Osteoblast (primary cell): ENCODE measurements at regions not wholly inside any gene's neighbourhood (a gene's known extent, or its start where the extent isn't known, plus 50 kb on each side); places are given as distances from the start of the nearest gene placed in this dataset.

Source experiments
- DNase-seq: peaks from one replicate; pipeline ENCODE4 v3.0.0; 2011; ENCODE audit warnings: low spot score, mixed read lengths; ENCODE audit not compliant: insufficient read length; ENCODE audit errors: missing footprints
- H2AFZ ChIP-seq: 2 replicates; pipeline ENCODE4 v1.6.0; 2011; ENCODE audit warnings: mild to moderate bottlenecking, low read length
- H3K27ac ChIP-seq: 2 replicates; pipeline ENCODE4 v1.5.1; 2011; ENCODE audit warnings: mild to moderate bottlenecking, low read depth, low read length, moderate library complexity
- H3K27me3 ChIP-seq: 2 replicates; pipeline ENCODE4 v1.6.0; 2012; ENCODE audit warnings: mild to moderate bottlenecking, control low read depth, inconsistent platforms, low read length, moderate library complexity; ENCODE audit not compliant: insufficient read depth
- H3K36me3 ChIP-seq: 2 replicates; pipeline ENCODE4 v1.5.1; 2011; ENCODE audit warnings: mild to moderate bottlenecking, low read length, control low read depth, moderate library complexity; ENCODE audit not compliant: insufficient read depth
- H3K4me1 ChIP-seq: 2 replicates; pipeline ENCODE4 v1.5.1; 2011; ENCODE audit warnings: mild to moderate bottlenecking, low read length, control low read depth, moderate library complexity; ENCODE audit not compliant: insufficient read depth
- H3K4me2 ChIP-seq: 2 replicates; pipeline ENCODE4 v1.6.0; 2011; ENCODE audit warnings: mild to moderate bottlenecking, low read length; ENCODE audit not compliant: insufficient read depth
- H3K4me3 ChIP-seq: fragments of 200-600 bp; sonication (generic); 3 replicates; pipeline ENCODE4 v1.5.1; 2012; ENCODE audit warnings: mild to moderate bottlenecking, low read length, inconsistent platforms; ENCODE audit not compliant: insufficient read depth
- H3K79me2 ChIP-seq: 2 replicates; pipeline ENCODE4 v1.6.0; 2012; ENCODE audit warnings: mild to moderate bottlenecking, low read length, control low read depth, inconsistent platforms; ENCODE audit not compliant: insufficient read depth
- H3K9me3 ChIP-seq: 2 replicates; pipeline ENCODE4 v1.5.1; 2011; ENCODE audit warnings: low read depth, low read length, control low read depth
- H4K20me1 ChIP-seq: 2 replicates; pipeline ENCODE4 v1.6.0; 2012; ENCODE audit warnings: mild to moderate bottlenecking, low read length, control low read depth; ENCODE audit not compliant: insufficient read depth
- TF ChIP-seq, protein P1 (sequence below): IDR thresholded peaks from 2 replicates; pipeline ENCODE4 v1.5.1; 2011; ENCODE audit warnings: mild to moderate bottlenecking, low read depth, low read length, moderate library complexity; ENCODE audit errors: extremely low read depth

DNA sequence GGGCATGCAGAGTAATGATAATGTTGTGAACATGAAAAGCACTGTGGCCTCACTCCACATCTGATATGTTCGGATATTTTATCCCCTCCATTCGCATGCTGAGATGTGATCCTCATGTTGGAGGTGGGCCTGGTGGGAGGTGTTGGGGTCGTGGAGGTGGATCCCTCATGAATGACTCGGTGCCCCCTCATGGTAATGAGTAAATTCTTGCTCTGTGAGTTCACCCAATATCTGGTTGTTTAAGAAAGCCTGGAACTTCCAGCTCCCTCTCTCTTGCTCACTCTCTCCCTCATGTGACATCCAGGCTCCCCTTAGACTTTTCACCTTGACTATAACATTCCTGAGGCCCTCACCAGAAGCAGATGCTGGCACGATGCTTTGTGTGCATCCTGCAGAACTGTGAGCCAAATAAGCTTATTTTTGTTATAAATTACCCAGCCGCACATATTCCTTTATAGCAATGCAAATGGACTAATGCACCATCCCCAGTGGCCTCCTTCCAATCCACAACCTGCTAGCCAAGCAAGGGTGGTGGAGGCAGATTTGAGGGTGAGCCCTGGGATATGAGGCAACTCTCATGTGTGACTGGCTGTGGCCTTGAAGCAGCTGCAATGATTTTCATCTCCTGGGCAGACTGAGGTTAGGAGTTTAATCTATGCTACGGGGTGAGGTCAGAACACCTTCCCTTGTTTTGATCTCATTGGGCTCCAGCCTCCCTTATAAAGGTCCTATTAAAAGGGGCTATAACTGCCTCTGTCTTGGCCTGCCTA, 276.5 kb downstream of the ETS1 start:
- no peak overlapping the region for H2AFZ ChIP-seq
- no peaks in the 10 kb centered on the region for H3K79me2 ChIP-seq
- no peaks in the 10 kb centered on the region for H3K4me1 ChIP-seq
- DNase-seq: no peak
- H3K4me2 ChIP-seq: no peak overlapping the region
- H3K36me3 ChIP-seq: no peaks in the 10 kb centered on the region
- TF ChIP-seq, protein P1, sequence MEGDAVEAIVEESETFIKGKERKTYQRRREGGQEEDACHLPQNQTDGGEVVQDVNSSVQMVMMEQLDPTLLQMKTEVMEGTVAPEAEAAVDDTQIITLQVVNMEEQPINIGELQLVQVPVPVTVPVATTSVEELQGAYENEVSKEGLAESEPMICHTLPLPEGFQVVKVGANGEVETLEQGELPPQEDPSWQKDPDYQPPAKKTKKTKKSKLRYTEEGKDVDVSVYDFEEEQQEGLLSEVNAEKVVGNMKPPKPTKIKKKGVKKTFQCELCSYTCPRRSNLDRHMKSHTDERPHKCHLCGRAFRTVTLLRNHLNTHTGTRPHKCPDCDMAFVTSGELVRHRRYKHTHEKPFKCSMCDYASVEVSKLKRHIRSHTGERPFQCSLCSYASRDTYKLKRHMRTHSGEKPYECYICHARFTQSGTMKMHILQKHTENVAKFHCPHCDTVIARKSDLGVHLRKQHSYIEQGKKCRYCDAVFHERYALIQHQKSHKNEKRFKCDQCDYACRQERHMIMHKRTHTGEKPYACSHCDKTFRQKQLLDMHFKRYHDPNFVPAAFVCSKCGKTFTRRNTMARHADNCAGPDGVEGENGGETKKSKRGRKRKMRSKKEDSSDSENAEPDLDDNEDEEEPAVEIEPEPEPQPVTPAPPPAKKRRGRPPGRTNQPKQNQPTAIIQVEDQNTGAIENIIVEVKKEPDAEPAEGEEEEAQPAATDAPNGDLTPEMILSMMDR: no peak
- peaks cover 2% of the 10 kb centered on the region for H3K9me3 ChIP-seq
- H3K27ac ChIP-seq: no peak overlapping the region
- no peaks in the 10 kb centered on the region for H4K20me1 ChIP-seq
- no peaks in the 10 kb centered on the region for H3K27me3 ChIP-seq
- H3K4me3 ChIP-seq: no peak overlapping the region

DNA sequence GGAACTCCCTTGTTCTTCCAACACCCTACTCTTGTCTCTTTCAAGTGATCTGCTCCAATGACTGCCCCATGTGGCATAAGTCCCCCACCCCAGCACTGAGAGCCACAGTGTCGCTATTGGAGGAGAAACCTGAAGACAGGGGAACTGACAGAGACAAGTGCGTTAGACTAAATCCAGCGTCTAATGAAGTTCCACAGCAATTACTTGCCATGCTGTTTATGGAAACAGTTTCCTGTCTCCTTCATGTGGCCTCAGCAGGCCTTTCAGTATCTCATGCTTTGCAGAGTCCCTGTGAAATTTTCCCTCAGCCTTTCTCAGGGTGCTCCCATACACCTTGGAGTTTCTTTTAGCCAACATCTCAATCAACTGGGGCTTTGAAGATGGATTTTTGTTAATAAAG, 277.4 kb downstream of the ETS1 start:
- H2AFZ ChIP-seq: no peak overlapping the region
- no peak for DNase-seq
- no peak overlapping the region for H3K4me2 ChIP-seq

DNA sequence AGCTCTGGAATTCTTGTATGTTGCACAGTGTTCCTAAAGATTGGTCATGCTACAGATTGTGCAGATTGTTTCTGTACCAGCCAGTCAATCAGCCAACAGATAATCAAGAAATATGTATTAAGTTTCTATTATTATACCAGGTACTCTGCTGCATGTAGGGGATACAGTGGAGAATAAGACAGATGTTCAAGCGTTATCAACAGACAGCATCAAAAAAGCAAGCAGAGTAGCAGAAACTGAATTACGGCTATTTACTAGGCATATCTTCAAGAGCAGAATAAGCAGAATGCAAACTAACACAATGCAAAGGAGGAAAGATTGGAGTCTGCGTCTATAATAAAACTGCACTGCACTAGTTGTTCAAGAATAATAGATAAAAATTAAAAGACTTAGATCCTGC, 278.6 kb downstream of the ETS1 start:
- no peaks in the 10 kb centered on the region for H3K9me3 ChIP-seq
- H3K36me3 ChIP-seq: no peaks in the 10 kb centered on the region
- no peak for DNase-seq
- no peak overlapping the region for H3K4me3 ChIP-seq
- no peak overlapping the region for H2AFZ ChIP-seq
- no peaks in the 10 kb centered on the region for H3K4me1 ChIP-seq
- H3K27ac ChIP-seq: no peak overlapping the region
- H3K27me3 ChIP-seq: no peaks in the 10 kb centered on the region
- no peaks in the 10 kb centered on the region for H4K20me1 ChIP-seq
- no peaks in the 10 kb centered on the region for H3K79me2 ChIP-seq
- no peak overlapping the region for H3K4me2 ChIP-seq
- TF ChIP-seq, protein P1: no peak

More for the DNA sequence above, 277.4 kb downstream of the ETS1 start:
- Histone ChIP-seq H3K4me3 (no peak overlapping the region), H3K9me3 (peaks cover 2% of the 10 kb centered on the region), H3K4me1 (no peaks in the 10 kb centered on the region), H3K79me2 (no peaks in the 10 kb centered on the region), H3K36me3 (no peaks in the 10 kb centered on the region), H3K27ac (no peak overlapping the region), H4K20me1 (no peaks in the 10 kb centered on the region), H3K27me3 (no peaks in the 10 kb centered on the region)
- TF ChIP-seq, protein P1: no peak

DNA sequence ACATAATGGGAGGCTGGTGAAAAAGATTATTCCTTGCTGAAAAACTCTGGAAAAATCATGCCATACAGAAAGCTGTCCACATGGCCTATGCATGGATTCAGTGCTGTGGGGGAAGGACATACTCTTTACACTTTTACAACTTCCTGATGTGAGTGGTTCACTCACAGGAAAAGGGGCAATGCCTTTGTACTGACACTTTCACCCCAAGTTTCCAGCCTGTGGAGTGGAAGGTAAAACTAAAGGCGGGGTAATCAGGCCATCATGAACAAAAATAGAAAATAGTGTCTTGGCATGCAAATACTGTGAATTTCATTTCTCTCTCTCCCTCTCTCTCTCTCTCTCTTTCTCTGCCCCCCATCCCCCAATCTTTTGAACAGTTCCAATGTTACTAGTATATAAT, 281.8 kb downstream of the ETS1 start:
- no peak overlapping the region for H3K4me2 ChIP-seq
- H3K4me1 ChIP-seq: no peaks in the 10 kb centered on the region
- H3K79me2 ChIP-seq: no peaks in the 10 kb centered on the region
- no peak overlapping the region for H3K27ac ChIP-seq
- TF ChIP-seq, protein P1: no peak
- DNase-seq: no peak
- no peak overlapping the region for H2AFZ ChIP-seq
- H3K36me3 ChIP-seq: no peaks in the 10 kb centered on the region
- no peaks in the 10 kb centered on the region for H3K27me3 ChIP-seq
- no peaks in the 10 kb centered on the region for H3K9me3 ChIP-seq
- no peak overlapping the region for H3K4me3 ChIP-seq
- no peaks in the 10 kb centered on the region for H4K20me1 ChIP-seq
